ENCODE measurements at regions not wholly inside any gene's neighbourhood (a gene's known extent, or its start where the extent isn't known, plus 50 kb on each side); places are given as distances from the start of the nearest gene placed in this dataset.

DNA sequence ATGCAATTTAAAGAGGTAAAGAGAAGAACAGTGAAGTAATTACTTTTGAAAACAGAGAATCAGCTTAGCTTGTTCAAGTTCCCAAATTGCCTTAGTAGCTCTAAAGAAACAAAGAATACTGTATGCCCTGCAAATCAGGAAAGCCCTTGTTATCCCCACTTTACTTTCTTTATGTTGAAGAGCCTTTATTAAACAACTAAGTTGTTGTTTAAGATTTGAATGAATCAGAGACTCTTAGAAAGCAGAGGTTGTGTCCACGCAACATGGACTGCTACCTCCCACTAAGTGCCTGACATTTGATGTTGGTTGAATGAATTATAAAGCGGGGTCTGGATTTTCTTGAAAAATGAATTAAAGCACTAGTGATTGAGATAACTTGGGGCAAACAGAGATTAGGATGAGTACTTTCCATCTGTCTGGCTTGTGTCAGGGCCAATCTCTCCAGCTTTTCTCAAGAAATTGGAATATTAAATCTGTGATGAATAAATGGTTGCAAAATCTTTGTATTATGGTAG is 214.7 kb downstream of the POSTN start:
- Histone ChIP-seq H4K20me1 (ENCODE audit: insufficient read depth, low read length) (no peaks in the 10 kb centered on the region), H3K36me3 (replicated peaks in 1 of 2; ENCODE audit: control insufficient read depth in 1 of 2, insufficient read depth in 2 of 2, low read length in 2 of 2) (no peaks in the 10 kb centered on the region), H3K79me2 (ENCODE audit: insufficient read depth, low read length) (no peaks in the 10 kb centered on the region), H3K27me3 (ENCODE audit: control insufficient read depth in 1 of 2, insufficient read depth in 2 of 2, low read length in 2 of 2) (no peaks in the 10 kb centered on the region), H2AFZ (ENCODE audit: low read length) (no peak overlapping the region), H3K9ac (ENCODE audit: insufficient read depth, low read depth, low read length) (no peak overlapping the region), H3K4me3 (replicated peaks in 1 of 3; ENCODE audit: insufficient read depth in 1 of 3, low read depth in 2 of 3, low read length in 3 of 3) (no peak overlapping the region), H3K9me3 (ENCODE audit: low read length) (no peaks in the 10 kb centered on the region), H3K4me2 (ENCODE audit: low read depth, low read length) (no peak overlapping the region), H3K4me1 (ENCODE audit: insufficient read depth, low read length) (no peaks in the 10 kb centered on the region), H3K27ac (ENCODE audit: extremely low read length, insufficient read depth, low read length) (no peak overlapping the region)
- in situ Hi-C loops (cut with HindIII; ENCODE audit: extremely low pct_ligation_motif_present, low pct_unique_long_range_greater_than_20kb) (no loop called here), intact Hi-C loops (cut with micrococcal nuclease; ENCODE audit: unreplicated experiment) (no loop called here)
- ATAC-seq (no peak), FAIRE-seq (no peak), DNase-seq (ENCODE audit: low spot score) (no peak)
- WGBS (ENCODE audit: low lambda C conversion rate) = 38% methylated on average over 2 of the region's 2 CpGs
- POLR2A ChIA-PET = no interaction called here
- no TSS peak for BruUV-seq (replicated peaks)
- CTCF ChIA-PET (ENCODE audit: low intra/inter-chr PET ratio, low total read pairs) = no interaction called here
- TF ChIP-seq, protein P1, sequence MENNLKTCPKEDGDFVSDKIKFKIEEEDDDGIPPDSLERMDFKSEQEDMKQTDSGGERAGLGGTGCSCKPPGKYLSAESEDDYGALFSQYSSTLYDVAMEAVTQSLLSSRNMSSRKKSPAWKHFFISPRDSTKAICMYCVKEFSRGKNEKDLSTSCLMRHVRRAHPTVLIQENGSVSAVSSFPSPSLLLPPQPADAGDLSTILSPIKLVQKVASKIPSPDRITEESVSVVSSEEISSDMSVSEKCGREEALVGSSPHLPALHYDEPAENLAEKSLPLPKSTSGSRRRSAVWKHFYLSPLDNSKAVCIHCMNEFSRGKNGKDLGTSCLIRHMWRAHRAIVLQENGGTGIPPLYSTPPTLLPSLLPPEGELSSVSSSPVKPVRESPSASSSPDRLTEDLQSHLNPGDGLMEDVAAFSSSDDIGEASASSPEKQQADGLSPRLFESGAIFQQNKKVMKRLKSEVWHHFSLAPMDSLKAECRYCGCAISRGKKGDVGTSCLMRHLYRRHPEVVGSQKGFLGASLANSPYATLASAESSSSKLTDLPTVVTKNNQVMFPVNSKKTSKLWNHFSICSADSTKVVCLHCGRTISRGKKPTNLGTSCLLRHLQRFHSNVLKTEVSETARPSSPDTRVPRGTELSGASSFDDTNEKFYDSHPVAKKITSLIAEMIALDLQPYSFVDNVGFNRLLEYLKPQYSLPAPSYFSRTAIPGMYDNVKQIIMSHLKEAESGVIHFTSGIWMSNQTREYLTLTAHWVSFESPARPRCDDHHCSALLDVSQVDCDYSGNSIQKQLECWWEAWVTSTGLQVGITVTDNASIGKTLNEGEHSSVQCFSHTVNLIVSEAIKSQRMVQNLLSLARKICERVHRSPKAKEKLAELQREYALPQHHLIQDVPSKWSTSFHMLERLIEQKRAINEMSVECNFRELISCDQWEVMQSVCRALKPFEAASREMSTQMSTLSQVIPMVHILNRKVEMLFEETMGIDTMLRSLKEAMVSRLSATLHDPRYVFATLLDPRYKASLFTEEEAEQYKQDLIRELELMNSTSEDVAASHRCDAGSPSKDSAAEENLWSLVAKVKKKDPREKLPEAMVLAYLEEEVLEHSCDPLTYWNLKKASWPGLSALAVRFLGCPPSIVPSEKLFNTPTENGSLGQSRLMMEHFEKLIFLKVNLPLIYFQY (CRISPR knock-in tag; IDR thresholded peaks at IDR 0.05; ENCODE audit: borderline replicate concordance) = no peak
- TF ChIP-seq, protein P2, sequence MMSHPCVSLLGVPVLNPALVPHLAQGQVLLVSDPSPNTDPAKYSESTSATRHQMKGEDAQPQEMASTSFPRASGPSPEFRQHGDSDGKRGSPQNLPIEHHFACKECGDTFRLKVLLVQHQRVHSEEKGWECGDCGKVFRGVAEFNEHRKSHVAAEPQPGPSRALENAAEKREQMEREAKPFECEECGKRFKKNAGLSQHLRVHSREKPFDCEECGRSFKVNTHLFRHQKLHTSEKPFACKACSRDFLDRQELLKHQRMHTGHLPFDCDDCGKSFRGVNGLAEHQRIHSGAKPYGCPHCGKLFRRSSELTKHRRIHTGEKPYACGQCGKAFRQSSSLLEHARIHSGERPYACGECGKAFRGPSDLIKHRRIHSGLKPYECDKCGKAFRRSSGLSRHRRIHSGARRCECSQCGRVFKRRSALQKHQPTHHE (CRISPR knock-in tag; IDR thresholded peaks at IDR 0.05; ENCODE audit: borderline replicate concordance) = no peak
- TF ChIP-seq, protein P3, sequence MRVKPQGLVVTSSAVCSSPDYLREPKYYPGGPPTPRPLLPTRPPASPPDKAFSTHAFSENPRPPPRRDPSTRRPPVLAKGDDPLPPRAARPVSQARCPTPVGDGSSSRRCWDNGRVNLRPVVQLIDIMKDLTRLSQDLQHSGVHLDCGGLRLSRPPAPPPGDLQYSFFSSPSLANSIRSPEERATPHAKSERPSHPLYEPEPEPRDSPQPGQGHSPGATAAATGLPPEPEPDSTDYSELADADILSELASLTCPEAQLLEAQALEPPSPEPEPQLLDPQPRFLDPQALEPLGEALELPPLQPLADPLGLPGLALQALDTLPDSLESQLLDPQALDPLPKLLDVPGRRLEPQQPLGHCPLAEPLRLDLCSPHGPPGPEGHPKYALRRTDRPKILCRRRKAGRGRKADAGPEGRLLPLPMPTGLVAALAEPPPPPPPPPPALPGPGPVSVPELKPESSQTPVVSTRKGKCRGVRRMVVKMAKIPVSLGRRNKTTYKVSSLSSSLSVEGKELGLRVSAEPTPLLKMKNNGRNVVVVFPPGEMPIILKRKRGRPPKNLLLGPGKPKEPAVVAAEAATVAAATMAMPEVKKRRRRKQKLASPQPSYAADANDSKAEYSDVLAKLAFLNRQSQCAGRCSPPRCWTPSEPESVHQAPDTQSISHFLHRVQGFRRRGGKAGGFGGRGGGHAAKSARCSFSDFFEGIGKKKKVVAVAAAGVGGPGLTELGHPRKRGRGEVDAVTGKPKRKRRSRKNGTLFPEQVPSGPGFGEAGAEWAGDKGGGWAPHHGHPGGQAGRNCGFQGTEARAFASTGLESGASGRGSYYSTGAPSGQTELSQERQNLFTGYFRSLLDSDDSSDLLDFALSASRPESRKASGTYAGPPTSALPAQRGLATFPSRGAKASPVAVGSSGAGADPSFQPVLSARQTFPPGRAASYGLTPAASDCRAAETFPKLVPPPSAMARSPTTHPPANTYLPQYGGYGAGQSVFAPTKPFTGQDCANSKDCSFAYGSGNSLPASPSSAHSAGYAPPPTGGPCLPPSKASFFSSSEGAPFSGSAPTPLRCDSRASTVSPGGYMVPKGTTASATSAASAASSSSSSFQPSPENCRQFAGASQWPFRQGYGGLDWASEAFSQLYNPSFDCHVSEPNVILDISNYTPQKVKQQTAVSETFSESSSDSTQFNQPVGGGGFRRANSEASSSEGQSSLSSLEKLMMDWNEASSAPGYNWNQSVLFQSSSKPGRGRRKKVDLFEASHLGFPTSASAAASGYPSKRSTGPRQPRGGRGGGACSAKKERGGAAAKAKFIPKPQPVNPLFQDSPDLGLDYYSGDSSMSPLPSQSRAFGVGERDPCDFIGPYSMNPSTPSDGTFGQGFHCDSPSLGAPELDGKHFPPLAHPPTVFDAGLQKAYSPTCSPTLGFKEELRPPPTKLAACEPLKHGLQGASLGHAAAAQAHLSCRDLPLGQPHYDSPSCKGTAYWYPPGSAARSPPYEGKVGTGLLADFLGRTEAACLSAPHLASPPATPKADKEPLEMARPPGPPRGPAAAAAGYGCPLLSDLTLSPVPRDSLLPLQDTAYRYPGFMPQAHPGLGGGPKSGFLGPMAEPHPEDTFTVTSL (CRISPR knock-in tag; IDR thresholded peaks at IDR 0.05; ENCODE audit: borderline replicate concordance) = no peak
- TF ChIP-seq PCBP2 (optimal IDR thresholded peaks at IDR 0.05; ENCODE audit: low read depth, low read length, poor library complexity, severe bottlenecking) (no peak), PCBP1 (IDR thresholded peaks at IDR 0.05; ENCODE audit: borderline replicate concordance, low read depth, low read length) (no peak), TAF15 (IDR thresholded peaks at IDR 0.05; ENCODE audit: low read depth, low read length, poor library complexity, severe bottlenecking) (no peak), ARHGAP35 (CRISPR knock-in tag; IDR thresholded peaks at IDR 0.05; ENCODE audit: borderline replicate concordance) (no peak), ZNF550 (CRISPR knock-in tag; IDR thresholded peaks at IDR 0.05; ENCODE audit: borderline replicate concordance) (no peak)
- TF ChIP-seq, protein P4, sequence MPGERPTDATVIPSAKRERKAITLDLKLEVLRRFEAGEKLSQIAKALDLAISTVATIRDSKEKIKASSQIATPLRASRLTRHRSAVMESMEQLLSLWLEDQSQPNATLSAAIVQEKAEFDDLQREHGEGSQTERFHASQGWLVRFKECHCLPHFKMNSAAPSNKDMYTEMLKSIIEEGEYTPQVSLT (CRISPR knock-in tag; IDR thresholded peaks at IDR 0.05; ENCODE audit: borderline replicate concordance, low read depth) = no peak
- TF ChIP-seq, protein P5, sequence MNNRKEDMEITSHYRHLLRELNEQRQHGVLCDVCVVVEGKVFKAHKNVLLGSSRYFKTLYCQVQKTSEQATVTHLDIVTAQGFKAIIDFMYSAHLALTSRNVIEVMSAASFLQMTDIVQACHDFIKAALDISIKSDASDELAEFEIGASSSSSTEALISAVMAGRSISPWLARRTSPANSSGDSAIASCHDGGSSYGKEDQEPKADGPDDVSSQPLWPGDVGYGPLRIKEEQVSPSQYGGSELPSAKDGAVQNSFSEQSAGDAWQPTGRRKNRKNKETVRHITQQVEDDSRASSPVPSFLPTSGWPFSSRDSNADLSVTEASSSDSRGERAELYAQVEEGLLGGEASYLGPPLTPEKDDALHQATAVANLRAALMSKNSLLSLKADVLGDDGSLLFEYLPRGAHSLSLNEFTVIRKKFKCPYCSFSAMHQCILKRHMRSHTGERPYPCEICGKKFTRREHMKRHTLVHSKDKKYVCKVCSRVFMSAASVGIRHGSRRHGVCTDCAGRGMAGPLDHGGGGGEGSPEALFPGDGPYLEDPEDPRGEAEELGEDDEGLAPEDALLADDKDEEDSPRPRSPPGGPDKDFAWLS (CRISPR knock-in tag; IDR thresholded peaks at IDR 0.05; ENCODE audit: borderline replicate concordance) = no peak

Measured in HepG2 (cell line).